BLaER1 treated with 17β-estradiol and CSF1 and Interleukin-3, amounts not matched to agents 10 nM and 100 nM (cell line): ENCODE measurements at regions not wholly inside any gene's neighbourhood (a gene's known extent, or its start where the extent isn't known, plus 50 kb on each side); places are given as distances from the start of the nearest gene placed in this dataset.
"Not testable (repeated sequence)": the region's sequence is repeated elsewhere in the genome, so short reads cannot be mapped to it uniquely, and the experiment has no call there.

Experiments
- H3K27ac ChIP-seq, 11 experiments: shearing (Covaris generic); formaldehyde crosslinking; 2 replicates each; pipeline ENCODE4 v1.8.1; 2022
- H3K27me3 ChIP-seq, 11 experiments: shearing (Covaris generic); formaldehyde crosslinking; 2 replicates each; pipeline ENCODE4 v1.8.1; 2022
- H3K36me3 ChIP-seq, 11 experiments: shearing (Covaris generic); formaldehyde crosslinking; 2 replicates each; pipeline ENCODE4 v1.8.1; 2022
- H3K4me1 ChIP-seq, 10 experiments: shearing (Covaris generic); formaldehyde crosslinking; 2 replicates each; pipeline ENCODE4 v1.8.1; 2022
- H3K4me2 ChIP-seq, 11 experiments: shearing (Covaris generic); formaldehyde crosslinking; 2 replicates each; pipeline ENCODE4 v1.8.1; 2022
- H3K4me3 ChIP-seq, 10 experiments: shearing (Covaris generic); formaldehyde crosslinking; 2 replicates each; pipeline ENCODE4 v1.8.1; 2022
- H3K9ac ChIP-seq, 11 experiments: shearing (Covaris generic); formaldehyde crosslinking; 2 replicates each; pipeline ENCODE4 v1.8.1; 2022
- H3K9me3 ChIP-seq, 11 experiments: shearing (Covaris generic); formaldehyde crosslinking; replicated peaks in 1 of 11; 2 replicates each; pipeline ENCODE4 v1.8.1; 2022
- H4K20me1 ChIP-seq, 11 experiments: shearing (Covaris generic); formaldehyde crosslinking; 2 replicates each; pipeline ENCODE4 v1.8.1; 2022
- Cebpa-rat ChIP-seq, 11 experiments: shearing (Covaris generic); IDR thresholded peaks; 2 replicates each; pipeline ENCODE4 v1.8.1; 2022

- no peaks in the 10 kb centered on the region for H4K20me1 ChIP-seq
- H3K36me3 ChIP-seq, result no peaks in the 10 kb centered on the region
- peaks cover 0 to 5% (median 0%) of the 10 kb centered on the region in 10 experiments; a peak in 2 of 20 replicates for H3K4me1 ChIP-seq
- no peaks in the 10 kb centered on the region for H3K27me3 ChIP-seq
- no peak overlapping the region for H3K4me2 ChIP-seq
- no peak overlapping the region for H3K27ac ChIP-seq
- H3K4me3 ChIP-seq, result no peak overlapping the region
- TF ChIP-seq Cebpa-rat (IDR thresholded peaks at IDR 0.05), result no peak
- H3K9me3 ChIP-seq, result peaks cover 0 to 7% (median 0%) of the 10 kb centered on the region in 11 experiments; a peak in 1 of 22 replicates
- no peak overlapping the region for H3K9ac ChIP-seq
These were observed 80.9 kb upstream of the KYNU start for GRCh38 chr2:142796588-142796987.

DNA sequence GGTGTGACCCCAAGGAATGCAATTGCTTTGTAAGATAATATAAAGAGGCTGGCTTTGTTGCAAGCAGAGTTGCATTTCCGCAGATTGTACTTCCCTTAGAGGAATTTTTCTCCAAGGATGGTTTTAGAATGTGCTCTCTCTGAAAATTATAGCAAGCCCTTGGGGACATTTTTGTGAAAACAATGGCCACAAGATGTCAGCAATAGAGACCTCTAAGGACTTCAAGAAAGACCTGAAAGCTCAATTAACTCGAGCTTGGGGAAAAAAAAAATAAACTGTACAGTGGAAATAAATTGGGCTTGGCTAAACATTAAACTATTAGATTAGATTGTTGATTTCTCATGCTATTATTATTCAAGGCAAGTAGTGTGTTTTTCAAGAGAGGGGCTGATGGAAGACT, 81.3 kb upstream of the KYNU start:
- H3K4me1 ChIP-seq, result peaks cover 0 to 9% (median 0%) of the 10 kb centered on the region in 10 experiments; a peak in 3 of 20 replicates
- no peak overlapping the region for H3K27ac ChIP-seq
- H3K4me2 ChIP-seq, result no peak overlapping the region
- no peak overlapping the region for H3K4me3 ChIP-seq
- no peaks in the 10 kb centered on the region for H3K36me3 ChIP-seq
- H4K20me1 ChIP-seq, result no peaks in the 10 kb centered on the region
- H3K9ac ChIP-seq, result no peak overlapping the region
- no peaks in the 10 kb centered on the region for H3K27me3 ChIP-seq
- TF ChIP-seq Cebpa-rat (IDR thresholded peaks at IDR 0.05), result no peak
- peaks cover 0 to 7% (median 0%) of the 10 kb centered on the region in 11 experiments; a peak in 1 of 22 replicates for H3K9me3 ChIP-seq

GRCh38 chr2:142794850-142795249, 82.6 kb upstream of the KYNU start:
- no peaks in the 10 kb centered on the region for H3K36me3 ChIP-seq
- peaks cover 0 to 7% (median 0%) of the 10 kb centered on the region in 11 experiments; a peak in 1 of 22 replicates for H3K9me3 ChIP-seq
- H3K27me3 ChIP-seq, result no peaks in the 10 kb centered on the region
- TF ChIP-seq Cebpa-rat (IDR thresholded peaks at IDR 0.05), result no peak
- no peak overlapping the region for H3K27ac ChIP-seq
- H3K4me3 ChIP-seq, result no peak overlapping the region
- H3K4me2 ChIP-seq, result no peak overlapping the region
- no peak overlapping the region for H3K9ac ChIP-seq
- H4K20me1 ChIP-seq, result no peaks in the 10 kb centered on the region
- H3K4me1 ChIP-seq, result peaks cover 0 to 13% (median 0%) of the 10 kb centered on the region in 10 experiments; a peak in 3 of 20 replicates

DNA sequence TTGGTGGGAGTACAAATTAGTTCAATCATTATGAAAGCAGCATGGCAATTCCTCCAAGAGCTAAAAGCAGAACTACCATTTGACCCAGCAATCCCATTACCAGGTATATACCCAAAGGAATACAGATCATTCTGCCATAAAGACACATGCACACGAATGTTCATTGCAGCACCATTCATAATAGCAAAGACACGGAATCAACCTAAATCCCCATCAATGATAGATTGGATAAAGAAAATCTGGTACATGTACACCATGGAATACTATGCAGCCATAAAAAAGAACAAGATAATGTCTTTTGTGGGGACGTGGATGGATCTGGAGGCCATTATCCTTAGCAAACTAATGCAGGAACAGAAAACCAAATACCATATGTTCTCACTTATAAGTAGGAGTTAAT, 85.1 kb upstream of the KYNU start:
- H3K9ac ChIP-seq, H3K36me3 ChIP-seq, H3K4me2 ChIP-seq, H3K9me3 ChIP-seq, H3K4me3 ChIP-seq, H3K27me3 ChIP-seq, H3K27ac ChIP-seq, H4K20me1 ChIP-seq: not testable (repeated sequence)
- peaks cover 0 to 13% (median 0%) of the 10 kb centered on the region in 10 experiments; a peak in 3 of 20 replicates for H3K4me1 ChIP-seq

GRCh38 chr2:142791335-142791734, 86.1 kb upstream of the KYNU start:
- no peak for TF ChIP-seq Cebpa-rat (IDR thresholded peaks at IDR 0.05)
- Histone ChIP-seq H4K20me1 (no peaks in the 10 kb centered on the region), H3K4me2 (peak overlapping the region in 1 of 11 experiments; percentile 33; a peak in 1 of 22 replicates), H3K4me3 (no peak overlapping the region), H3K9me3 (peaks cover 0 to 7% (median 0%) of the 10 kb centered on the region in 11 experiments; a peak in 1 of 22 replicates), H3K27ac (peak overlapping the region in 1 of 11 experiments; percentile 2; a peak in 1 of 22 replicates), H3K36me3 (no peaks in the 10 kb centered on the region), H3K9ac (no peak overlapping the region), H3K27me3 (no peaks in the 10 kb centered on the region), H3K4me1 (peaks cover 0 to 18% (median 0%) of the 10 kb centered on the region in 10 experiments; a peak in 4 of 20 replicates)

GRCh38 chr2:142786918-142787702, 90.4 kb upstream of the KYNU start:
- Histone ChIP-seq H3K4me1 (peaks cover 0 to 18% (median 0%) of the 10 kb centered on the region in 10 experiments; a peak in 4 of 20 replicates), H3K27me3 (no peaks in the 10 kb centered on the region), H3K27ac (no peak overlapping the region), H3K4me3 (no peak overlapping the region), H4K20me1 (no peaks in the 10 kb centered on the region), H3K36me3 (no peaks in the 10 kb centered on the region), H3K4me2 (peak overlapping the region in 1 of 11 experiments; percentile 55; a peak in 1 of 22 replicates), H3K9ac (no peak overlapping the region), H3K9me3 (peaks cover 0 to 2% (median 0%) of the 10 kb centered on the region in 11 experiments; a peak in 1 of 22 replicates)
- no peak for TF ChIP-seq Cebpa-rat (IDR thresholded peaks at IDR 0.05)

DNA sequence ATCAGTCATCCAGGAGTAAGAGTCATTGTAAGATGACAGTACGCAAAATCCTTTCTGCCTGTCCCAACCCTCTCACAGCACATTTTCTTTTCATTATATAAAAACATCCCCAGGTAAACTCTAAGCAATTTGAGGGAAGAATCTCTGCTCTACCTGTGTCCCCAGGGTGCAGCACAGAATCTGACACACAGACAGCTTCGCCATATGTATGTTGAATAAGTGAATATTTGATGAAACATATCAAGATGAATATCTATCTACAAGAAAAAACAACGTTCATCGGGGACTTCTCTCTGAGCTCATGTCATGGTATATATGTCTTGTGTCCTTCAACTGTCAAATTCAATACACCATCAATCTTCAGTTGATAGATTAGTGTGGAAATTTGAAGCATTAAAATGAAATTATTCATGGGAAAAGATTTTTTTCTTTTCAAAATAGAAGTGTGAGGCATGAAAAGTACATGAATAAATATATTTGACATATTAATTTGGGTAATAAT, 94.5 kb upstream of the KYNU start:
- no peak overlapping the region for H3K4me3 ChIP-seq
- H3K36me3 ChIP-seq, result no peaks in the 10 kb centered on the region
- no peaks in the 10 kb centered on the region for H3K27me3 ChIP-seq
- H4K20me1 ChIP-seq, result no peaks in the 10 kb centered on the region
- no peak overlapping the region for H3K27ac ChIP-seq
- no peaks in the 10 kb centered on the region for H3K9me3 ChIP-seq
- TF ChIP-seq Cebpa-rat (IDR thresholded peaks at IDR 0.05), result no peak
- peaks cover 0 to 5% (median 0%) of the 10 kb centered on the region in 10 experiments; a peak in 4 of 20 replicates for H3K4me1 ChIP-seq
- no peak overlapping the region for H3K9ac ChIP-seq
- H3K4me2 ChIP-seq, result no peak overlapping the region

GRCh38 chr2:142781146-142781545, 96.3 kb upstream of the KYNU start:
- TF ChIP-seq Cebpa-rat (IDR thresholded peaks at IDR 0.05), result no peak
- no peak overlapping the region for H3K9ac ChIP-seq
- no peak overlapping the region for H3K4me2 ChIP-seq
- H3K36me3 ChIP-seq, result no peaks in the 10 kb centered on the region
- no peak overlapping the region for H3K27ac ChIP-seq
- no peak overlapping the region for H3K4me3 ChIP-seq
- H3K4me1 ChIP-seq, result no peaks in the 10 kb centered on the region
- no peaks in the 10 kb centered on the region for H3K27me3 ChIP-seq
- no peaks in the 10 kb centered on the region; a peak in 1 of 22 replicates for H3K9me3 ChIP-seq
- no peaks in the 10 kb centered on the region for H4K20me1 ChIP-seq

GRCh38 chr2:142778289-142778688, 99.2 kb upstream of the KYNU start:
- no peak overlapping the region for H3K4me2 ChIP-seq
- H3K27ac ChIP-seq, result no peak overlapping the region
- peaks cover 0 to 9% (median 0%) of the 10 kb centered on the region in 11 experiments; a peak in 4 of 22 replicates for H3K9me3 ChIP-seq
- no peaks in the 10 kb centered on the region for H3K4me1 ChIP-seq
- H4K20me1 ChIP-seq, result no peaks in the 10 kb centered on the region
- H3K27me3 ChIP-seq, result no peaks in the 10 kb centered on the region
- TF ChIP-seq Cebpa-rat (IDR thresholded peaks at IDR 0.05), result no peak
- no peak overlapping the region for H3K9ac ChIP-seq
- no peaks in the 10 kb centered on the region for H3K36me3 ChIP-seq
- H3K4me3 ChIP-seq, result no peak overlapping the region
